Endothelial cell of umbilical vein (primary cell): ENCODE measurements at regions not wholly inside any gene's neighbourhood (a gene's known extent, or its start where the extent isn't known, plus 50 kb on each side); places are given as distances from the start of the nearest gene placed in this dataset.

Source experiments
- BruUV-seq: library from RNA; stranded (reverse); fragments of 400-500 nt; replicated peaks from 2 replicates; lab custom pipeline; 2021; lab: Mats Ljungman, UMichigan
- CTCF ChIA-PET: fragments of 300-600, 350-600 bp; sonication (Branson Sonifier 250); formaldehyde crosslinking; loops from one replicate; lab custom pipeline; 2021; ENCODE audit warnings: antibody characterized with exemption, inconsistent platforms; lab: Charles Lee
- POLR2A ChIA-PET: fragments of 300-600, 350-600 bp; sonication (Branson Sonifier 250); formaldehyde crosslinking; loops from one replicate; lab custom pipeline; 2021; ENCODE audit warnings: antibody characterized with exemption, inconsistent platforms; lab: Charles Lee
- DNase-seq: peaks from one replicate; pipeline ENCODE4 v3.0.0-alpha.2; 2011; ENCODE audit warnings: low read depth, low spot score
- FAIRE-seq: peaks from 2 replicates; lab custom pipeline; 2011; peaks lifted over from hg19 to GRCh38; lab: Jason Lieb, UNC
- H2AFZ ChIP-seq: 2 replicates; pipeline ENCODE4 v1.6.0; 2012; ENCODE audit warnings: low read depth, low read length, control low read depth, inconsistent platforms
- H3K27ac ChIP-seq: 2 replicates; pipeline ENCODE4 v1.5.1; 2011; ENCODE audit warnings: low read depth, mild to moderate bottlenecking, control low read depth, low read length, moderate library complexity; ENCODE audit not compliant: insufficient read depth
- H3K27me3 ChIP-seq, 2 experiments: 2 replicates each; pipeline versions ENCODE4 v1.6.0 to v1.6.1; 2011; ENCODE audit warnings: low read length in 2 of 2, mixed read lengths in 1 of 2; ENCODE audit not compliant: control insufficient read depth in 2 of 2, insufficient read depth in 2 of 2
- H3K36me3 ChIP-seq, 2 experiments: 2 replicates in 1 of 2; 3 replicates in 1 of 2; pipeline ENCODE4 v1.5.1; 2011; ENCODE audit warnings: low read length in 2 of 2, mild to moderate bottlenecking in 1 of 2, moderate library complexity in 1 of 2; ENCODE audit not compliant: control insufficient read depth in 2 of 2, insufficient read depth in 2 of 2; ENCODE audit errors: extremely low read depth in 1 of 2
- H3K4me1 ChIP-seq: 3 replicates; pipeline ENCODE4 v1.5.1; 2011; ENCODE audit warnings: mild to moderate bottlenecking, low read length; ENCODE audit not compliant: control insufficient read depth, insufficient read depth; ENCODE audit errors: extremely low read depth
- H3K4me2 ChIP-seq: 2 replicates; pipeline ENCODE4 v1.6.1; 2011; ENCODE audit warnings: low read length, control low read depth, mixed read lengths; ENCODE audit not compliant: insufficient read depth
- H3K4me3 ChIP-seq, 3 experiments: fragments of 200-600 bp in 1 of 3; sonication (generic), shearing (Covaris generic) in 1 of 3; replicated peaks in 1 of 3; 2 replicates each; pipeline ENCODE4 v1.5.1; 2011 to 2016; ENCODE audit warnings: control low read depth in 3 of 3, low read length in 3 of 3, mild to moderate bottlenecking in 2 of 3, inconsistent platforms in 1 of 3, low read depth in 1 of 3, moderate library complexity in 1 of 3; ENCODE audit not compliant: insufficient read depth in 1 of 3
- H3K79me2 ChIP-seq: 2 replicates; pipeline ENCODE4 v1.6.0; 2012; ENCODE audit warnings: low read length, inconsistent platforms; ENCODE audit not compliant: control insufficient read depth, insufficient read depth
- H3K9ac ChIP-seq: replicated peaks from 2 replicates; pipeline ENCODE3; 2011; ENCODE audit warnings: low read length, control low read depth; ENCODE audit not compliant: insufficient read depth; ENCODE audit errors: extremely low read depth
- H3K9me1 ChIP-seq: replicated peaks from 3 replicates; pipeline ENCODE4 v1.6.0; 2011; ENCODE audit warnings: mild to moderate bottlenecking, low read length; ENCODE audit not compliant: control insufficient read depth, insufficient read depth; ENCODE audit errors: extremely low read depth
- H3K9me3 ChIP-seq: replicated peaks from 2 replicates; pipeline ENCODE4 v1.5.1; 2012; ENCODE audit warnings: low read length, inconsistent platforms; ENCODE audit not compliant: control insufficient read depth, insufficient read depth
- H4K20me1 ChIP-seq: replicated peaks from 2 replicates; pipeline ENCODE3; 2011; ENCODE audit warnings: mild to moderate bottlenecking, low read length; ENCODE audit not compliant: control insufficient read depth, insufficient read depth; ENCODE audit errors: extremely low read depth
- EZH2 ChIP-seq: IDR thresholded peaks from 2 replicates; pipeline ENCODE4 v1.6.1; 2012; ENCODE audit warnings: borderline replicate concordance, low read depth, mild to moderate bottlenecking, moderate library complexity, low read length, inconsistent platforms; ENCODE audit not compliant: severe bottlenecking
- FOS ChIP-seq: IDR thresholded peaks from 2 replicates; pipeline ENCODE4 v1.6.1; 2011; ENCODE audit warnings: mild to moderate bottlenecking, low read length, moderate library complexity, borderline replicate concordance; ENCODE audit not compliant: insufficient read depth
- GATA2 ChIP-seq: IDR thresholded peaks from 2 replicates; pipeline ENCODE4 v1.7.0; 2011; ENCODE audit warnings: low read depth, mild to moderate bottlenecking, moderate library complexity, mixed read lengths, low read length; ENCODE audit not compliant: insufficient read length, insufficient read depth
- JUN ChIP-seq: IDR thresholded peaks from 2 replicates; pipeline ENCODE4 v1.6.1; 2011; ENCODE audit warnings: borderline replicate concordance, low read depth; ENCODE audit not compliant: insufficient read length, insufficient read depth
- MYC ChIP-seq: IDR thresholded peaks from one replicate; pipeline ENCODE4 v1.6.1; 2011; ENCODE audit warnings: mild to moderate bottlenecking, low read depth, low read length
- POLR2A ChIP-seq: IDR thresholded peaks from 2 replicates; pipeline ENCODE4 v1.6.1; 2012; ENCODE audit warnings: low read depth, mild to moderate bottlenecking, control low read depth, low read length
- POLR2AphosphoS5 ChIP-seq: IDR thresholded peaks from 2 replicates; pipeline ENCODE4 v1.6.1; 2012; ENCODE audit warnings: low read depth, mild to moderate bottlenecking, control low read depth, low read length, moderate library complexity; ENCODE audit not compliant: insufficient read depth
- dilution Hi-C: fragments of 300-500 bp; cut with MboI; formaldehyde crosslinking; loops from one replicate; pipeline ENCODE4 v1.15.0; 2019; ENCODE audit warnings: low sequenced_read_pairs; ENCODE audit not compliant: extremely low pct_ligation_motif_present
- intact Hi-C: fragments of 100-400 bp; cut with micrococcal nuclease; formaldehyde crosslinking; loops from one replicate; pipeline ENCODE4 v1.10.0; 2022
- TF ChIP-seq, protein P1 (sequence below), 2 donors: IDR thresholded peaks; 1 replicate in 1 of 2; 2 replicates in 1 of 2; pipeline ENCODE4 v1.5.1; 2011; ENCODE audit warnings: low read length in 2 of 2, mild to moderate bottlenecking in 2 of 2, moderate library complexity in 2 of 2, control low read depth in 1 of 2, inconsistent platforms in 1 of 2, low read depth in 1 of 2; ENCODE audit not compliant: insufficient read depth in 1 of 2; ENCODE audit errors: extremely low read depth in 1 of 2
- TF ChIP-seq, protein P2 (sequence below): IDR thresholded peaks from 2 replicates; pipeline ENCODE4 v1.6.1; 2011; ENCODE audit not compliant: insufficient read depth, insufficient read length

DNA sequence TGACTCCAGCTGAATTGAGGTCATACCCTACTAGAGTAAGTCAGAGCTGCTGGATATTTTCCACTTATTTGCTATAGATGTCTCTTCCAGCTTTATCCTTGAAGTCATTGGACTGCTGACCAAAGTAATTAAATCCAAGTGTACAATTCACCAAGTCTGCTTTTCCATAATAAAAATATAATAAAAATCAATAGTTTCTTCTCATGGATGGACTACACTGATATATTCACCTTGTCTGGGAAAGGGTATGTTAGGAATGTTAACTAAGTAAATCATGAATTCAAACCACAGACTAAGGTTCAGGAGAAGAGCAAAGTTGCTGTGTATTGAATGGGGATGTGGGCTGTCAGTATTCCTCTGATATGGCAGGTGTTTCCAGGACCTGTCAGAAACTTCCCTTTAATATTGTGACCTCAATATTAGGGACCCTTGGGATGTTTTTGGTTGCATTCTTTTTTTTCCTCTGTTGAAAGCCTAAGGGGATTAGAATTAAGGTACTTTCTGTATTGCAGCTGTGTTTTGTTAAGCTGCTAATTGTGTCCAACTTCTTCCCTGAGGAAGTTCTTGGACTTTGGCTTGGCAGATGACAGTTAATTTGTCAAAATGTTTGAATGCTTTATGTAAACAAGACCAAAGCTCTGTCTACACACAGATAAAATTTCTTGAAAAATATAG, 284.0 kb downstream of the ATP23 start:
- no peak overlapping the region for H3K27ac ChIP-seq
- DNase-seq: peak; percentile 93
- POLR2A ChIA-PET: no interaction called here

More for the DNA sequence above, 284.0 kb downstream of the ATP23 start:
- Histone ChIP-seq H3K9ac (no peak overlapping the region), H3K27me3 (peaks cover 2 to 16% of the 10 kb centered on the region in 2 experiments), H3K9me3 (no peaks in the 10 kb centered on the region), H3K9me1 (no peaks in the 10 kb centered on the region), H2AFZ (no peak overlapping the region), H3K4me1 (peaks cover 3% of the 10 kb centered on the region), H3K36me3 (no peaks in the 10 kb centered on the region), H3K4me2 (no peak overlapping the region), H4K20me1 (no peaks in the 10 kb centered on the region), H3K4me3 (no peak overlapping the region), H3K79me2 (no peaks in the 10 kb centered on the region)
- peak; percentile 59 for FAIRE-seq
- CTCF ChIA-PET: interaction anchor here (1.0 to 1.1 kb wide), 2 partner anchors 10 to 11 kb away, joined by 3 read pairs; no protein-coding TSS in a partner anchor
- dilution Hi-C loops (no loop called here), intact Hi-C loops (no loop called here)
- BruUV-seq: no TSS peak
- TF ChIP-seq POLR2AphosphoS5: no peak
- TF ChIP-seq FOS: no peak
- no peak for TF ChIP-seq MYC
- no peak for TF ChIP-seq POLR2A
- TF ChIP-seq, protein P1, sequence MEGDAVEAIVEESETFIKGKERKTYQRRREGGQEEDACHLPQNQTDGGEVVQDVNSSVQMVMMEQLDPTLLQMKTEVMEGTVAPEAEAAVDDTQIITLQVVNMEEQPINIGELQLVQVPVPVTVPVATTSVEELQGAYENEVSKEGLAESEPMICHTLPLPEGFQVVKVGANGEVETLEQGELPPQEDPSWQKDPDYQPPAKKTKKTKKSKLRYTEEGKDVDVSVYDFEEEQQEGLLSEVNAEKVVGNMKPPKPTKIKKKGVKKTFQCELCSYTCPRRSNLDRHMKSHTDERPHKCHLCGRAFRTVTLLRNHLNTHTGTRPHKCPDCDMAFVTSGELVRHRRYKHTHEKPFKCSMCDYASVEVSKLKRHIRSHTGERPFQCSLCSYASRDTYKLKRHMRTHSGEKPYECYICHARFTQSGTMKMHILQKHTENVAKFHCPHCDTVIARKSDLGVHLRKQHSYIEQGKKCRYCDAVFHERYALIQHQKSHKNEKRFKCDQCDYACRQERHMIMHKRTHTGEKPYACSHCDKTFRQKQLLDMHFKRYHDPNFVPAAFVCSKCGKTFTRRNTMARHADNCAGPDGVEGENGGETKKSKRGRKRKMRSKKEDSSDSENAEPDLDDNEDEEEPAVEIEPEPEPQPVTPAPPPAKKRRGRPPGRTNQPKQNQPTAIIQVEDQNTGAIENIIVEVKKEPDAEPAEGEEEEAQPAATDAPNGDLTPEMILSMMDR (IDR thresholded peaks at IDR 0.05; ENCODE audit: extremely low read depth in 1 of 2, insufficient read depth in 1 of 2, low read depth in 1 of 2, low read length in 2 of 2): no peak
- TF ChIP-seq, protein P2, sequence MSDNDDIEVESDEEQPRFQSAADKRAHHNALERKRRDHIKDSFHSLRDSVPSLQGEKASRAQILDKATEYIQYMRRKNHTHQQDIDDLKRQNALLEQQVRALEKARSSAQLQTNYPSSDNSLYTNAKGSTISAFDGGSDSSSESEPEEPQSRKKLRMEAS: no peak
- TF ChIP-seq GATA2: no peak
- no peak for TF ChIP-seq JUN
- no peak for TF ChIP-seq EZH2
